Umbilical cord (tissue), 1 donor: ENCODE measurements at regions not wholly inside any gene's neighbourhood (a gene's known extent, or its start where the extent isn't known, plus 50 kb on each side); places are given as distances from the start of the nearest gene placed in this dataset.
"Not testable (repeated sequence)": the region's sequence is repeated elsewhere in the genome, so short reads cannot be mapped to it uniquely, and the experiment has no call there.

Experiments used
- DNase-seq: peaks from one replicate; pipeline ENCODE4 v3.0.0-alpha.2; 2015; ENCODE audit warnings: low spot score

DNA sequence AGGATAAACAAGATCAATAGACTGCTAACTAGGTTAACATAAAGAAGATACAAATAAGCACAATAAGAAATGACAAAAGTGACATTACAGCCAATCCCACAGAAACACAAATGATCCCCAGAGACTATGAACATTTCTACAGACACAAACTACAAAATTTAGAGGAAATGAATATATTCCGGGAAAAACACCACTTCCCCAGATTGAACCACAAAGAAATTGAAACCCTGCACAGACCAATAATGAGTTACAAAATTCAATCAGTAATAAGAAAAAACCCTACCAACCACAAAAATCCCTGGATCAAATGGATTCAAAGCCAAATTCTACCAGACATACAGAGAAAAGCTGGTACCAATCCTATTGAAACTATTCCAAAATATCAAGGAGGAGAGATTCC is 232.4 kb upstream of the RBMS1 start:
- DNase-seq: no peak

DNA sequence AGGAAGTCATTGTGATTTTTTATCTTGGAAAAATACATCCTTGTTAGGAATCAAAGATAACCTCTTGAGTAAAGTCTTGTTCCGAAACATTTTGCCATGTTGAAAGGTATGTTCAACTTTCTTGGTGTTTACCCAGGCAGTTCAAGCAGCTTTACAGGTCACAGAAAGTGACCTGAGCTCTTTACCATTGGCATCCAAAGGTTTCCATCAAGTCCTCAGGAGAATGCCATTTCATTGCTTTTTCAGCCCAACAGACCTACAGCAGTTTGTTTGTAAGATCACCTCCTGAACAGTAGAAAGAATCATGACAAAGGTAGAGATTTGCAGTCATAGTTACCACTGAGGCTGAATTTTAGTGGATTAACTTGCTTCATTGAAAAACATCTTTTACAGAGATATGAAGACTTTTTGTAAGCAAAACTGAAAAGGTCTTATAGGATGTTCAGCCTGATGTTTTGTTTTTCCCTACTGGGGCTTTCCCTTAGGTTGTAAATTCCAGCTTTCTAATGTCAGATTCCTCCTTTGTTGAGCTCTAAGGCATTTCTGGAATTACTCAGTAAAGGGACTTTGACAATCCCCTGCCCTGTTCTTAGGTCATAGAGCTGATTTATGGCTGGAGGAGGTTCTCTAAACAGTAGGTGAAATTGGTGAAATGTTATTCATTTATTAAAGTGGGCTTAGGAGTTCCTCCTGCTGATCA is 236.8 kb upstream of the RBMS1 start:
- peak; percentile 42 for DNase-seq

DNA sequence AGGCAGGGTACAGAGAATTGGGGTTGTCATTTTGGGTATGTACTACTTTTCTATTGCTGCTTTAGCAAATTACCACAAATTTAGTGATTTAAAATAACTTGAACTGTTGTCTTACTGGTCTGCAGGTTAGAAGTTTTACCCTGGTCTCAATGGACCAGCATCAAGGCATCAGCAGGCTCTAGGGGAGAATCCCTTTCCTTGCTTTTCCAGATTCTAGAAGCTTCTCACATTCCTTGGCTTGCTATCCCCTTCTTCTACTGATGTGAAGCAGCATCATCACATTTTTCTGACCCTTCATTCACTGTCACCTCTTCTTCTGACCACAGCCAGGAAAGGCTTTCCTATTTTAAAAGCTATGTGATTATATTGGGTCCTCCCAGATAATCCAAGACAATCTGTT is 237.8 kb upstream of the RBMS1 start:
- DNase-seq: no peak

- no peak for DNase-seq
Observed at GRCh38 chr2:160731856-160732255, 238.2 kb upstream of the RBMS1 start.

- DNase-seq: no peak
Observed at GRCh38 chr2:160735696-160736095, 242.1 kb upstream of the RBMS1 start.

- DNase-seq: no peak
Observed at GRCh38 chr2:160736148-160737028, 242.8 kb upstream of the RBMS1 start.

GRCh38 chr2:160737247-160737646 is 243.6 kb upstream of the RBMS1 start:
- DNase-seq: no peak

DNA sequence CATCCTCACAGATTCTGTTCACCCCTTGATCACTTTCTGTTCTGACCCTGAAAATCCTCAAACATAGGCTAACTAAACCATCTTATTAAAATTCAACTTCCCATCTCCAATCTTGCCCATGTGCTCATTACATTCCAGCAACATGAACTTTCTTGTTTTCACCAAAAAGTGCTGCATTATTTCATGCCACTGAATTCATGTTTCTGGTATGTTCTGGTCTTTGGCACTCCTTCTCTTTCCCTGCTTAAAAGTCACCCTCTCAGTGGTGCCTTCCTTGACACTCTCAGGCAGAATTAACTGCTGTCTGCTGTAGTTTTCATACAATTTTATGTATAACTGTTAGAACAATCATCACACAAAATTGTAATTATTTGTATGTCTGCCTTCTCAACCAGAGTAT is 247.7 kb upstream of the RBMS1 start:
- no peak for DNase-seq

DNA sequence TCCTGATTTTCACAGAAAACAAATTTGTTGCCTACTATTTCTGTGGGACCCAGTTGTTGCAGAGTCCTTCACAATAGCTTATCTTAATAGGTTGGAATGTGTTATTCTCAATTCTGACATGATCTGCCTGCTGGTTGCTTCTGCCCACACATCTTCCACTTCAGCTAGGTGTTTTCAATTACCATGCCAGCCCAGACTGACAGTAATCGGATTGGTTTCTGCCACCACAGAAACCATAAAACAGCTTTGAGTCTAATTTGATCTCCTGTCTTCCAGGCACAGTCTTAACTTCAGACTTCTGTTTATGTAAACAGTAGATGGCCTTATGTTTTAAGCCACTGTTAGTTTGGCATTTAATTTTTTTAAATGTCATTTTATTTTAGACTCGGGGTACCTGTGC is 248.2 kb upstream of the RBMS1 start:
- no peak for DNase-seq

GRCh38 chr2:160742667-160743066 is 249.1 kb upstream of the RBMS1 start:
- DNase-seq: no peak

- DNase-seq: peak; percentile 6
Observed at GRCh38 chr2:160747501-160748170, 254.0 kb upstream of the RBMS1 start.

GRCh38 chr2:160751021-160751420 is 257.4 kb upstream of the RBMS1 start:
- DNase-seq: no peak

DNA sequence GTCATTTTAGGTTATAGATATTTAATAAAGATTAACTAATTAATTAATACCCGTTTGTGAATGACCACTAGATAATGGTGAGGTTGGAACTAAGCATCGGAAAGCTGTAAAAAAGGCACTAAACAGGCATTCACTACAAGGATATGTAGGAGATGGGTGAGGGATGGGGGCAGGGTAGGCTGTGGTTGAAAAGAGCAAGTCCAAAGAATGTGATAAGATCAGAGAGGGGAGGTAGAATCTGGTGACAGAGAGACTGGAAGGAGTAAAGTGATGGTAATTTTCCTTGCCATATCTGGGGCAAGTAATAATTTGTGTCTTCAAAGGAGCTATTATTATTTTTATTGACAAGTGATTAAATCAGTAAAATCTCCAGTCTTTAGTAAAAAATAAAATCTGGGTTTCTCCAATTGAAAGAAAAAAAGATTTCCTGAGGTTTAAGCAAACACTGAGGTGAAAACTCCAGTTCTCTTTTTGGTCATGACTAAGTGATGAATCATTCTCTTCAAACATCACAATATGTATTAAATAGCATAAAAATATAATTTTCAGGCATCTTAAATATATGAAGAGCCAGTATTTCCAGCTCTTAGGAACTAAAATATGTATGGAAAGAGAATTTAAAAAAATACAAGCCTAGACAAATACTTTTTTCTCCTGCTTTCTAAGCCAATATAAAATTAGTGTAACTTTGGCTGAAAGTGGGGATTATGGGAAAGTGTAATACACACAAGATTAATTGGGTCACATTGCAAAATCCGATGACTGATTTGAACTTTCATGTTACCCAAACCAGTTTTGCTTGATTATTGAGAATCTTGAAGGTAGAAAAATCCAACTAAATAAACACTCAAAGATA is 259.1 kb upstream of the RBMS1 start:
- peak; percentile 25 for DNase-seq

- DNase-seq: no peak
Observed at GRCh38 chr2:160753331-160753654, 259.7 kb upstream of the RBMS1 start.

- DNase-seq: no peak
Observed at GRCh38 chr2:160753960-160754359, 260.4 kb upstream of the RBMS1 start.

GRCh38 chr2:160756481-160756880 is 262.9 kb upstream of the RBMS1 start:
- no peak for DNase-seq

DNA sequence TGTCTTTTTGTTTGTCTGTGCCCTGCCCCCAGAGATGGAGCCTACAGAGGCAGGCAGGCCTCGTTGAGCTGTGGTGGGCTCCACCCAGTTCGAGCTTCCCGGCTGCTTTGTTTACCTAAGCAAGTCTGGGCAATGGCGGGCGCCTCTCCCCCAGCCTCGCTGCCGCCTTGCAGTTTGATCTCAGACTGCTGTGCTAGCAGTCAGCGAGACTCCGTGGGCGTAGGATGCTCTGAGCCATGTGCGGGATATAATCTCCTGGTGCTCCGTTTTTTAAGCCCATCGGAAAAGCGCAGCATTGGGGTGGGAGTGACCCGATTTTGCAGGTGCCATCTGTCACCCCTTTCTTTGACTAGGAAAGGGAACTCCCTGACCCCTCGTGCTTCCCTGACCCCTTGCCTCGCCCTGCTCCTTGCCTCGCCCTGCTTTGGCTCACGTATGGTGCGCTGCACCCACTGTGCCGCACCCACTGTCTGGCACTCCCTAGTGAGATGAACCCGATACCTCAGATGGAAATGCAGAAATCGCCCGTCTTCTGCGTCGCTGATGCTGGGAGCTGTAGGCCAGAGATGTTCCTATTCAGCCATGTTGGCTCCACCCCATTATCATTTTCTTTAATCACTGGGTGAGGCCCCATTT is 269.0 kb upstream of the RBMS1 start:
- DNase-seq: not testable (repeated sequence)

DNA sequence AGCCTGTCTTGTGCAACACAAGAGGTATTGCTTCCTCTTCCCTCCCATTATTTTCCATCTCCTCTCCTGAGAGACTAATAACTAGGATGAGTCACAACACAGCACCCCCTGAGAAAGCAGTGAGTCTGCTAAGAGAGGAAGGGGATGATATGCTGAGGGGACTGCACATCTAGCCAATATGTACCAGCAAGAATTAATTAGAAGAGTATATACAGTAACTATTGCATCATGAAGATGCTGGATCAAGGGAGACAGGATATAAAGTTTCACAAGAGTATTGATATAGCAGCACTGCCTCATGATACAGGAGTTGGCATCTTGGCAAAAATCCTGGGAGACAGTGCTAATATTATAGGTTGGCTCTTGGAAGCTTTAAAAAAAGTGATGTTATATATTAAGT is 289.9 kb upstream of the RBMS1 start:
- DNase-seq: no peak

GRCh38 chr2:160784034-160784433 is 290.4 kb upstream of the RBMS1 start:
- no peak for DNase-seq

GRCh38 chr2:160790738-160791137 is 297.1 kb upstream of the RBMS1 start:
- no peak for DNase-seq

- no peak for DNase-seq
Observed at GRCh38 chr2:160791884-160792283, 298.3 kb upstream of the RBMS1 start.
